B cell (primary cell): ENCODE measurements at regions not wholly inside any gene's neighbourhood (a gene's known extent, or its start where the extent isn't known, plus 50 kb on each side); places are given as distances from the start of the nearest gene placed in this dataset.

Experiments
- EZH2 ChIP-seq: IDR thresholded peaks from 2 replicates; pipeline ENCODE4 v1.6.1; 2012; ENCODE audit warnings: borderline replicate concordance, low read depth, mild to moderate bottlenecking, moderate library complexity, low read length; ENCODE audit not compliant: insufficient read depth, poor library complexity, severe bottlenecking
- TF ChIP-seq, protein P1 (sequence below): fragments of 200-600 bp; IDR thresholded peaks from one replicate; pipeline ENCODE4 v1.8.0; 2022; ENCODE audit warnings: antibody characterized with exemption, mild to moderate bottlenecking

DNA sequence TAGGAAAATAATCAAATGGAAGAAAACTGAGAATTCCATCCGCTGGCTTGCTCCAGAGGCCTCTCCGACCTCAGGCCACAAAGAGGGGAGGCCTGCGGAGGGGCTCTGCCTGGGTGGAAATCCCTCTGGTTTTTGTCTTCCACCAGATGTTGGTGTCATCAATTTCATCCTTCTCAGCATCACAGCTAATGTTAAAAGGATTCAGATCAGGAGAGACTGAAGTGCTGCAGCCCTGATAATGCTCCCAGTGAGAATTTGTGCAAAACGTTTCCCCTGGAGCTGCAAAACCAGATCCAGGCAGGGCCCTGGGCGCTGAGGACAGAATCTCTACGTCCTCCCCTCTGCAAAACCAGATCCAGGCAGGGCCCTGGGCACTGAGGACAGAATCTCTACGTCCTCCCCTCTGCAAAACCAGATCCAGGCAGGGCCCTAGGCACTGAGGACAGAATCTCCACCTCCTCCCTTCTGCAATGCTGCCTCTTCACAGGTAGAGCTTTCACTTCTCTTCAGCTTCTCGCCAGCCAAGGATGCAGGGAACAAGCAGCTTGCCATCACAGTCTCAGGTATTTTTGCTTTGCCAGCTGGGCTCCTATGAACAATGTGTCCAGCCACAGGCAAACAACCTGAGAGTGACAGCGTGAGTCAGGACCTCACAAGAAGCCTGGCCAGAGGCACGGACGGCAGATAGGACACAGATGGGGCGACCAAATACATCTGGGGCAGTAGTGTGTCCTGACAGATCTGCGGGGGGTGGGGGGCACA, 81.2 kb downstream of the TMEM18 start:
- TF ChIP-seq, protein P1, sequence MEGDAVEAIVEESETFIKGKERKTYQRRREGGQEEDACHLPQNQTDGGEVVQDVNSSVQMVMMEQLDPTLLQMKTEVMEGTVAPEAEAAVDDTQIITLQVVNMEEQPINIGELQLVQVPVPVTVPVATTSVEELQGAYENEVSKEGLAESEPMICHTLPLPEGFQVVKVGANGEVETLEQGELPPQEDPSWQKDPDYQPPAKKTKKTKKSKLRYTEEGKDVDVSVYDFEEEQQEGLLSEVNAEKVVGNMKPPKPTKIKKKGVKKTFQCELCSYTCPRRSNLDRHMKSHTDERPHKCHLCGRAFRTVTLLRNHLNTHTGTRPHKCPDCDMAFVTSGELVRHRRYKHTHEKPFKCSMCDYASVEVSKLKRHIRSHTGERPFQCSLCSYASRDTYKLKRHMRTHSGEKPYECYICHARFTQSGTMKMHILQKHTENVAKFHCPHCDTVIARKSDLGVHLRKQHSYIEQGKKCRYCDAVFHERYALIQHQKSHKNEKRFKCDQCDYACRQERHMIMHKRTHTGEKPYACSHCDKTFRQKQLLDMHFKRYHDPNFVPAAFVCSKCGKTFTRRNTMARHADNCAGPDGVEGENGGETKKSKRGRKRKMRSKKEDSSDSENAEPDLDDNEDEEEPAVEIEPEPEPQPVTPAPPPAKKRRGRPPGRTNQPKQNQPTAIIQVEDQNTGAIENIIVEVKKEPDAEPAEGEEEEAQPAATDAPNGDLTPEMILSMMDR: no peak
- no peak for TF ChIP-seq EZH2
